ENCODE measurements at regions not wholly inside any gene's neighbourhood (a gene's known extent, or its start where the extent isn't known, plus 50 kb on each side); places are given as distances from the start of the nearest gene placed in this dataset.

DNA sequence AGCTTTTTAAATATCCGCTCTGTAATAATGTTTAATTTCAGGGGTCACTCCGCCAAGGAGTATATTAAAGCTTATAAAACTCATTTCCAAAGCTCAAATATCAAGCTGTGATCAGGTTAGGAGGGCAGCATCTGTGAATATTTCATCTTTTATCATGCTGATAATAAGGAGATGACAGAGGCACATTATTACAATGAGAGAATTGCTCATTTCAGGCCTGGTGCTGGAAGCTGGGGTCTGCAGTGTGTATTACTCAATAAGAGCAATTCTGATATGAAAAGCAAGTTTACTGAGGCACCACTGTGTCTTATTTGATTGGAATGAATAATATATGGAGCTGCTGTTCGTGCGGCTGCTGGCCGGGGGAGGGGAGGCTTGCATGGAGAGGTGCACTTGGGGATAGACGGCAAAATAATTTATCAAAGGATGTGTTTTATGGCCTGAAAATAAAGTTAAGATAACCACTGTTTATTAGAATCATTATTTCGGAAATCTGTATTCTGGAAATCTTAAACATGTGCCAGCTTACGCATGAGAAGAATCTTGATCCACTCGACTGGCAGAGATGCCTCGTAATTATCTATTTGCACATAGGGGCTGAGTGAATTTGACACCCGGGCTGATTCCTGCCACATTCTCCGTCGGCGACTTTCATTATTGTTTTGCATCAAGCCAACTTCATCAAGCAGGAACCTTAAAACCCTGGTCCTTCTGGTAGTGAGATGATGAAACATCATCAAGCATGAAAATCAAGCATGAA, 173.2 kb downstream of the RRAGC start:
- TF ChIP-seq, protein P1, sequence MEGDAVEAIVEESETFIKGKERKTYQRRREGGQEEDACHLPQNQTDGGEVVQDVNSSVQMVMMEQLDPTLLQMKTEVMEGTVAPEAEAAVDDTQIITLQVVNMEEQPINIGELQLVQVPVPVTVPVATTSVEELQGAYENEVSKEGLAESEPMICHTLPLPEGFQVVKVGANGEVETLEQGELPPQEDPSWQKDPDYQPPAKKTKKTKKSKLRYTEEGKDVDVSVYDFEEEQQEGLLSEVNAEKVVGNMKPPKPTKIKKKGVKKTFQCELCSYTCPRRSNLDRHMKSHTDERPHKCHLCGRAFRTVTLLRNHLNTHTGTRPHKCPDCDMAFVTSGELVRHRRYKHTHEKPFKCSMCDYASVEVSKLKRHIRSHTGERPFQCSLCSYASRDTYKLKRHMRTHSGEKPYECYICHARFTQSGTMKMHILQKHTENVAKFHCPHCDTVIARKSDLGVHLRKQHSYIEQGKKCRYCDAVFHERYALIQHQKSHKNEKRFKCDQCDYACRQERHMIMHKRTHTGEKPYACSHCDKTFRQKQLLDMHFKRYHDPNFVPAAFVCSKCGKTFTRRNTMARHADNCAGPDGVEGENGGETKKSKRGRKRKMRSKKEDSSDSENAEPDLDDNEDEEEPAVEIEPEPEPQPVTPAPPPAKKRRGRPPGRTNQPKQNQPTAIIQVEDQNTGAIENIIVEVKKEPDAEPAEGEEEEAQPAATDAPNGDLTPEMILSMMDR (conservative IDR thresholded peaks at IDR 0.05; ENCODE audit: low read length) = no peak
- TF ChIP-seq EZH2phosphoT487 (IDR thresholded peaks at IDR 0.05; ENCODE audit: borderline replicate concordance, low read depth, low read length) = no peak
